ENCODE measurements at regions not wholly inside any gene's neighbourhood (a gene's known extent, or its start where the extent isn't known, plus 50 kb on each side); places are given as distances from the start of the nearest gene placed in this dataset.

- Histone ChIP-seq H3K27ac (ENCODE audit: low read depth) (no peak overlapping the region), H3K27me3 (ENCODE audit: insufficient read depth) (no peaks in the 10 kb centered on the region), H2AFZ (no peak overlapping the region), H3K4me3 (no peak overlapping the region), H3K36me3 (ENCODE audit: insufficient read depth) (no peaks in the 10 kb centered on the region), H3K4me1 (ENCODE audit: insufficient read depth) (peaks cover 13% of the 10 kb centered on the region), H3K4me2 (no peak overlapping the region), H3K9me2 (ENCODE audit: insufficient read depth) (no peaks in the 10 kb centered on the region), H3K79me2 (replicated peaks; ENCODE audit: insufficient read depth) (no peaks in the 10 kb centered on the region), H4K20me1 (replicated peaks; ENCODE audit: insufficient read depth) (no peaks in the 10 kb centered on the region), H3F3A (replicated peaks; ENCODE audit: low read depth) (no peaks in the 10 kb centered on the region)
- no peak overlapping the region for H3K27ac Mint-ChIP-seq
- DNase-seq (ENCODE audit: low spot score) = no peak
- peaks cover 18% of the 10 kb centered on the region for H3K4me1 Mint-ChIP-seq
- H3K27me3 Mint-ChIP-seq (ENCODE audit: insufficient read depth, low read depth, poor library complexity) = peaks cover 19% of the 10 kb centered on the region
- no peak for ATAC-seq
- H3K9me3 Mint-ChIP-seq = peaks cover 11% of the 10 kb centered on the region
- TF ChIP-seq ZNF331 (CRISPR knock-in tag; IDR thresholded peaks at IDR 0.05; ENCODE audit: low read depth) (no peak), CTCF (conservative IDR thresholded peaks at IDR 0.05; ENCODE audit: low read depth in 2 of 2) (no peak), POLR2AphosphoS5 (IDR thresholded peaks at IDR 0.05; ENCODE audit: low read depth) (no peak), CREB1 (CRISPR knock-in tag; IDR thresholded peaks at IDR 0.05; ENCODE audit: low read depth) (no peak), STAT1 (IDR thresholded peaks at IDR 0.05; ENCODE audit: unreplicated experiment) (no peak), NANOG (IDR thresholded peaks at IDR 0.05; ENCODE audit: borderline replicate concordance) (no peak), REST (IDR thresholded peaks at IDR 0.05; ENCODE audit: unreplicated experiment) (no peak), ETS1 (IDR thresholded peaks at IDR 0.05) (no peak), EZH2 (IDR thresholded peaks at IDR 0.05; ENCODE audit: low read depth, unreplicated experiment) (no peak), EZH2phosphoT487 (IDR thresholded peaks at IDR 0.05; ENCODE audit: unreplicated experiment) (no peak), ZNF114 (CRISPR knock-in tag; IDR thresholded peaks at IDR 0.05) (no peak), JUNB (IDR thresholded peaks at IDR 0.05; ENCODE audit: unreplicated experiment) (no peak)
- TF ChIP-seq, protein P1, sequence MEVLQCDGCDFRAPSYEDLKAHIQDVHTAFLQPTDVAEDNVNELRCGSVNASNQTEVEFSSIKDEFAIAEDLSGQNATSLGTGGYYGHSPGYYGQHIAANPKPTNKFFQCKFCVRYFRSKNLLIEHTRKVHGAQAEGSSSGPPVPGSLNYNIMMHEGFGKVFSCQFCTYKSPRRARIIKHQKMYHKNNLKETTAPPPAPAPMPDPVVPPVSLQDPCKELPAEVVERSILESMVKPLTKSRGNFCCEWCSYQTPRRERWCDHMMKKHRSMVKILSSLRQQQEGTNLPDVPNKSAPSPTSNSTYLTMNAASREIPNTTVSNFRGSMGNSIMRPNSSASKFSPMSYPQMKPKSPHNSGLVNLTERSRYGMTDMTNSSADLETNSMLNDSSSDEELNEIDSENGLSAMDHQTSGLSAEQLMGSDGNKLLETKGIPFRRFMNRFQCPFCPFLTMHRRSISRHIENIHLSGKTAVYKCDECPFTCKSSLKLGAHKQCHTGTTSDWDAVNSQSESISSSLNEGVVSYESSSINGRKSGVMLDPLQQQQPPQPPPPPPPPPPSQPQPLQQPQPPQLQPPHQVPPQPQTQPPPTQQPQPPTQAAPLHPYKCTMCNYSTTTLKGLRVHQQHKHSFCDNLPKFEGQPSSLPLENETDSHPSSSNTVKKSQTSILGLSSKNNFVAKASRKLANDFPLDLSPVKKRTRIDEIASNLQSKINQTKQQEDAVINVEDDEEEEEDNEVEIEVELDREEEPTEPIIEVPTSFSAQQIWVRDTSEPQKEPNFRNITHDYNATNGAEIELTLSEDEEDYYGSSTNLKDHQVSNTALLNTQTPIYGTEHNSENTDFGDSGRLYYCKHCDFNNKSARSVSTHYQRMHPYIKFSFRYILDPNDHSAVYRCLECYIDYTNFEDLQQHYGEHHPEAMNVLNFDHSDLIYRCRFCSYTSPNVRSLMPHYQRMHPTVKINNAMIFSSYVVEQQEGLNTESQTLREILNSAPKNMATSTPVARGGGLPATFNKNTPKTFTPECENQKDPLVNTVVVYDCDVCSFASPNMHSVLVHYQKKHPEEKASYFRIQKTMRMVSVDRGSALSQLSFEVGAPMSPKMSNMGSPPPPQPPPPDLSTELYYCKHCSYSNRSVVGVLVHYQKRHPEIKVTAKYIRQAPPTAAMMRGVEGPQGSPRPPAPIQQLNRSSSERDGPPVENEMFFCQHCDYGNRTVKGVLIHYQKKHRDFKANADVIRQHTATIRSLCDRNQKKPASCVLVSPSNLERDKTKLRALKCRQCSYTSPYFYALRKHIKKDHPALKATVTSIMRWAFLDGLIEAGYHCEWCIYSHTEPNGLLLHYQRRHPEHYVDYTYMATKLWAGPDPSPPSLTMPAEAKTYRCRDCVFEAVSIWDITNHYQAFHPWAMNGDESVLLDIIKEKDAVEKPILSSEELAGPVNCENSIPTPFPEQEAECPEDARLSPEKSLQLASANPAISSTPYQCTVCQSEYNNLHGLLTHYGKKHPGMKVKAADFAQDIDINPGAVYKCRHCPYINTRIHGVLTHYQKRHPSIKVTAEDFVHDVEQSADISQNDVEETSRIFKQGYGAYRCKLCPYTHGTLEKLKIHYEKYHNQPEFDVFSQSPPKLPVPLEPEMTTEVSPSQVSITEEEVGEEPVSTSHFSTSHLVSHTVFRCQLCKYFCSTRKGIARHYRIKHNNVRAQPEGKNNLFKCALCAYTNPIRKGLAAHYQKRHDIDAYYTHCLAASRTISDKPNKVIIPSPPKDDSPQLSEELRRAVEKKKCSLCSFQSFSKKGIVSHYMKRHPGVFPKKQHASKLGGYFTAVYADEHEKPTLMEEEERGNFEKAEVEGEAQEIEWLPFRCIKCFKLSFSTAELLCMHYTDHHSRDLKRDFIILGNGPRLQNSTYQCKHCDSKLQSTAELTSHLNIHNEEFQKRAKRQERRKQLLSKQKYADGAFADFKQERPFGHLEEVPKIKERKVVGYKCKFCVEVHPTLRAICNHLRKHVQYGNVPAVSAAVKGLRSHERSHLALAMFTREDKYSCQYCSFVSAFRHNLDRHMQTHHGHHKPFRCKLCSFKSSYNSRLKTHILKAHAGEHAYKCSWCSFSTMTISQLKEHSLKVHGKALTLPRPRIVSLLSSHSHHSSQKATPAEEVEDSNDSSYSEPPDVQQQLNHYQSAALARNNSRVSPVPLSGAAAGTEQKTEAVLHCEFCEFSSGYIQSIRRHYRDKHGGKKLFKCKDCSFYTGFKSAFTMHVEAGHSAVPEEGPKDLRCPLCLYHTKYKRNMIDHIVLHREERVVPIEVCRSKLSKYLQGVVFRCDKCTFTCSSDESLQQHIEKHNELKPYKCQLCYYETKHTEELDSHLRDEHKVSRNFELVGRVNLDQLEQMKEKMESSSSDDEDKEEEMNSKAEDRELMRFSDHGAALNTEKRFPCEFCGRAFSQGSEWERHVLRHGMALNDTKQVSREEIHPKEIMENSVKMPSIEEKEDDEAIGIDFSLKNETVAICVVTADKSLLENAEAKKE (CRISPR knock-in tag; IDR thresholded peaks at IDR 0.05) = no peak
- H3K4me3 Mint-ChIP-seq = no peak overlapping the region
- H3K36me3 Mint-ChIP-seq (ENCODE audit: low read depth) = peaks cover 6% of the 10 kb centered on the region; the same call in 2 of the 3 replicates
These were observed 126.7 kb downstream of the SNX18 start for GRCh38 chr5:54644226-54644625.

All from GM23338 (cell line).